ENCODE measurements at regions not wholly inside any gene's neighbourhood (a gene's known extent, or its start where the extent isn't known, plus 50 kb on each side); places are given as distances from the start of the nearest gene placed in this dataset.

DNA sequence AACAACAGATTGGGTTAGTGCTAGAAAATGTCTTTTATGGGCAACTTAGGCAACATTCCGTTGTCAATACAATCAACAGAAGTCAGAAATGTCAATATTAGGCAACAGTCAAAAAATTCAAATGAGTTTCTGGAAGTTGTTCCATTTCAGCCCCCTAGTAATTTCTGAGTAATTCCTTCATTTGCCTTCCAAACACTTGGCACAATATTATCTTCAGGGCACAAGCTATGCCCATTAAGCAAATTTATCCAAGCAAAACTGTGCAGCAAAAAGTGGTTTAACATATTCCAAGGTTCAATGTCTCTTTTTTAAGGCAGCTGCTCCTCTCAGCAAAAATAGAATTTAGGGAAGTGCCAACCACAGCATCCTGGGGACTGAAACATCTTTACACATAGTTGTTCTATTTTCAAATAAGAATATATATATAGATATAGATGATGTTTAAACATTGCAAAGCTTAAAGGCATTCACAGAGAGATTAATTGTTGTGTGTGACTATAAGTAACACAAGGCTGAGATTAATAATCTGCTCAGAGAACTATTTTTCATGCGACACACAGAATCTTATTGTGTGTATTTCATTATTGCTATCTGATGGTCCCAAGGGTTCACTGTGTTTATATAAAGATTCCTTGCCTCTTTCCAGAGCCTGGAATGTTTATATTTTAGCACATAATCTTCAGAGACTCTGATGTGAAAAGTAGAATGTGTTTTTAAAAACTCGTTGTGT is 75.2 kb upstream of the ADTRP start:
- H3K36me3 ChIP-seq = no peaks in the 10 kb centered on the region
- no peaks in the 10 kb centered on the region for H3F3A ChIP-seq (ENCODE audit: low read depth)
- H3K4me3 Mint-ChIP-seq = no peak overlapping the region
- peaks cover 15% of the 10 kb centered on the region for H3K4me1 Mint-ChIP-seq
- no peak overlapping the region for H3K27ac ChIP-seq
- peaks cover 2% of the 10 kb centered on the region for H3K9me3 Mint-ChIP-seq
- H4K20me1 ChIP-seq (ENCODE audit: low read depth) = no peaks in the 10 kb centered on the region
- no peak for DNase-seq (ENCODE audit: low spot score)
- H2AFZ ChIP-seq (replicated peaks) = no peak overlapping the region
- H3K4me2 ChIP-seq = no peak overlapping the region
- H3K27ac Mint-ChIP-seq = no peak overlapping the region
- H3K27me3 ChIP-seq = no peaks in the 10 kb centered on the region
- H3K4me3 ChIP-seq = no peak overlapping the region
- H3K36me3 Mint-ChIP-seq = no peaks in the 10 kb centered on the region
- no peaks in the 10 kb centered on the region for H3K27me3 Mint-ChIP-seq (ENCODE audit: insufficient read depth, low read depth)
- no peak for TF ChIP-seq EZH2 (IDR thresholded peaks at IDR 0.05)
- TF ChIP-seq, protein P1, sequence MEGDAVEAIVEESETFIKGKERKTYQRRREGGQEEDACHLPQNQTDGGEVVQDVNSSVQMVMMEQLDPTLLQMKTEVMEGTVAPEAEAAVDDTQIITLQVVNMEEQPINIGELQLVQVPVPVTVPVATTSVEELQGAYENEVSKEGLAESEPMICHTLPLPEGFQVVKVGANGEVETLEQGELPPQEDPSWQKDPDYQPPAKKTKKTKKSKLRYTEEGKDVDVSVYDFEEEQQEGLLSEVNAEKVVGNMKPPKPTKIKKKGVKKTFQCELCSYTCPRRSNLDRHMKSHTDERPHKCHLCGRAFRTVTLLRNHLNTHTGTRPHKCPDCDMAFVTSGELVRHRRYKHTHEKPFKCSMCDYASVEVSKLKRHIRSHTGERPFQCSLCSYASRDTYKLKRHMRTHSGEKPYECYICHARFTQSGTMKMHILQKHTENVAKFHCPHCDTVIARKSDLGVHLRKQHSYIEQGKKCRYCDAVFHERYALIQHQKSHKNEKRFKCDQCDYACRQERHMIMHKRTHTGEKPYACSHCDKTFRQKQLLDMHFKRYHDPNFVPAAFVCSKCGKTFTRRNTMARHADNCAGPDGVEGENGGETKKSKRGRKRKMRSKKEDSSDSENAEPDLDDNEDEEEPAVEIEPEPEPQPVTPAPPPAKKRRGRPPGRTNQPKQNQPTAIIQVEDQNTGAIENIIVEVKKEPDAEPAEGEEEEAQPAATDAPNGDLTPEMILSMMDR (IDR thresholded peaks at IDR 0.05) = no peak
- TF ChIP-seq EZH2phosphoT487 (IDR thresholded peaks at IDR 0.05) = no peak
- no peak overlapping the region for H3K9ac ChIP-seq
- H3K79me2 ChIP-seq (ENCODE audit: low read depth) = no peaks in the 10 kb centered on the region
- H3K4me1 ChIP-seq = no peaks in the 10 kb centered on the region
- no peaks in the 10 kb centered on the region for H3K9me3 ChIP-seq (ENCODE audit: low read depth)

DNA sequence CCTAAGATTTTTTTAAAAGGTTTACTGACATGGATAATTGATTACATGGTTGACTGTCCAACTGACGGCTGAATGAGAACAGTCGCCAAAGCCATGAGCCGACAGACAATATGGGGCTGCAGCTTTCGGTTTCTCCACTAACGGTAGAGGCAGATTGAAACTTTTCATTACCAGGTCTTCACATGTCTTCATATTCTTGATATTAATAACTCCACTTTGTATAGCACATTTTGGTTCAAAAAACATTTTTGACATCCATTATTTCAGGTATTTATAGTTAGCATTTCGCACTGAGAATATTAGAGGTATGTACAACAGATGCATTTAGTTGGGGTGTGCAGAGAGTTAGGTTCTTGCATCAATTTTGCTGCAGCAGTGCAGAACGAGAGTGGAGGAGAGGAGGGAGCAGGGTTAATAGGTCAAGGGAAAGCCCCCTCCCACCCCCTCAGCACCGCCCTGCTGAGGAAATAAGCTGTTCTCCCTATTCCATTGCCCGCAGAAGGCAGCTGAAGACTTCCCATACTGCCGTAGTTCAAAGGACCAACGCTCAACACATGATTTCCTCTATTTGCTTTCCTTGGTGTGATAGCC is 73.6 kb upstream of the ADTRP start:
- Histone ChIP-seq H3K79me2 (ENCODE audit: low read depth) (no peaks in the 10 kb centered on the region), H3K9ac (no peak overlapping the region), H4K20me1 (ENCODE audit: low read depth) (no peaks in the 10 kb centered on the region), H3K4me2 (no peak overlapping the region), H3K4me1 (no peaks in the 10 kb centered on the region), H3K27me3 (no peaks in the 10 kb centered on the region), H3K9me3 (ENCODE audit: low read depth) (no peaks in the 10 kb centered on the region), H3K27ac (no peak overlapping the region), H3K4me3 (no peak overlapping the region), H2AFZ (replicated peaks) (no peak overlapping the region), H3F3A (ENCODE audit: low read depth) (no peaks in the 10 kb centered on the region), H3K36me3 (no peaks in the 10 kb centered on the region)
- no peaks in the 10 kb centered on the region for H3K9me3 Mint-ChIP-seq
- peak overlapping the region; percentile 62 for H3K4me3 Mint-ChIP-seq
- H3K4me1 Mint-ChIP-seq = peaks cover 15% of the 10 kb centered on the region
- H3K27ac Mint-ChIP-seq = peak overlapping the region; percentile 93
- TF ChIP-seq, protein P1 (IDR thresholded peaks at IDR 0.05) = no peak
- TF ChIP-seq EZH2phosphoT487 (IDR thresholded peaks at IDR 0.05) (no peak), EZH2 (IDR thresholded peaks at IDR 0.05) (no peak)
- H3K27me3 Mint-ChIP-seq (ENCODE audit: insufficient read depth, low read depth) = no peaks in the 10 kb centered on the region
- peak; percentile 52 for DNase-seq (ENCODE audit: low spot score)
- H3K36me3 Mint-ChIP-seq = no peaks in the 10 kb centered on the region

DNA sequence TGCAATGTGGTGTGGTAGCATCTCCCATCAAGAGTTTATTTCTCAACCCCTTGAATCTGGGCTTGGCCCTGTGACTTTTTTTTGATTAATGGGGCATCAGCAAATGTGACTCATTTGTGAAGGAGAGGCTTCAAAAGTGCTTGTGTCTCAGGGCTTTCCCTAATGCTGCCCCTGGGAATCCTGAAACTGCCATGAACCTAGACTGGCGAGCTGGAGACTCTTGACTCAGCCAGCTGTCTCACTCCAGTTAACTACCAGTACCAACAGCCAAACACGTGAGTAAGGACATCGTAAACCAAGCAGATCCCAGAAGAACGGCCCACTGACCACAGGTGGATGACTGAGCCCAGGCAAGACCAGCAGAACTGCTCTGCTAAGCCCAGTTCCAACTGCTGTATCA is 72.8 kb upstream of the ADTRP start:
- no peak overlapping the region for H2AFZ ChIP-seq (replicated peaks)
- no peaks in the 10 kb centered on the region for H3F3A ChIP-seq (ENCODE audit: low read depth)
- TF ChIP-seq EZH2phosphoT487 (IDR thresholded peaks at IDR 0.05) (no peak), EZH2 (IDR thresholded peaks at IDR 0.05) (no peak)
- TF ChIP-seq, protein P1 (IDR thresholded peaks at IDR 0.05) = no peak
- H3K36me3 Mint-ChIP-seq = no peaks in the 10 kb centered on the region
- peak overlapping the region; percentile 93 for H3K27ac Mint-ChIP-seq
- H3K9me3 Mint-ChIP-seq = no peaks in the 10 kb centered on the region
- H3K4me2 ChIP-seq = no peak overlapping the region
- no peaks in the 10 kb centered on the region for H4K20me1 ChIP-seq (ENCODE audit: low read depth)
- H3K79me2 ChIP-seq (ENCODE audit: low read depth) = no peaks in the 10 kb centered on the region
- peak overlapping the region; percentile 29 for H3K4me3 Mint-ChIP-seq
- H3K4me1 Mint-ChIP-seq = peaks cover 15% of the 10 kb centered on the region
- H3K36me3 ChIP-seq = no peaks in the 10 kb centered on the region
- H3K4me3 ChIP-seq = no peak overlapping the region
- no peak overlapping the region for H3K9ac ChIP-seq
- H3K27ac ChIP-seq = no peak overlapping the region
- no peak for DNase-seq (ENCODE audit: low spot score)
- H3K4me1 ChIP-seq = no peaks in the 10 kb centered on the region
- H3K27me3 ChIP-seq = no peaks in the 10 kb centered on the region
- H3K27me3 Mint-ChIP-seq (ENCODE audit: insufficient read depth, low read depth) = no peaks in the 10 kb centered on the region
- H3K9me3 ChIP-seq (ENCODE audit: low read depth) = no peaks in the 10 kb centered on the region

All from neural progenitor cell (in vitro differentiated cells).